ENCODE measurements at regions not wholly inside any gene's neighbourhood (a gene's known extent, or its start where the extent isn't known, plus 50 kb on each side); places are given as distances from the start of the nearest gene placed in this dataset.
"Not testable (repeated sequence)": the region's sequence is repeated elsewhere in the genome, so short reads cannot be mapped to it uniquely, and the experiment has no call there.

- DNase-seq = no peak
- H3K27me3 ChIP-seq = no peaks in the 10 kb centered on the region
- ATAC-seq = no peak
- intact Hi-C loops (cut with DNase I) = no loop called here
- H3K27ac ChIP-seq = no peak overlapping the region
- no peak for TF ChIP-seq POLR2A (IDR thresholded peaks at IDR 0.05)
- TF ChIP-seq CTCF (IDR thresholded peaks at IDR 0.05) = no peak
- WGBS, 4 donors = 91 to 94% (median 93%) methylated on average over 3 of the region's 3 CpGs
- peaks cover 0 to 19% (median 1%) of the 10 kb centered on the region in 12 donors for H3K9me3 ChIP-seq
- H3K4me3 ChIP-seq = no peak overlapping the region
- H3K4me1 ChIP-seq = no peaks in the 10 kb centered on the region
- H3K36me3 ChIP-seq = no peaks in the 10 kb centered on the region
Measured at GRCh38 chr18:40307627-40308026, 1647.4 kb upstream of the PIK3C3 start.

- peaks cover 0 to 6% (median 0%) of the 10 kb centered on the region in 12 donors for H3K9me3 ChIP-seq
- H3K27me3 ChIP-seq = no peaks in the 10 kb centered on the region
- ATAC-seq (no peak), DNase-seq (no peak)
- no peaks in the 10 kb centered on the region for H3K36me3 ChIP-seq
- no peaks in the 10 kb centered on the region for H3K4me1 ChIP-seq
- 67 to 89% (median 68%) methylated on average over 1 of the region's 1 CpG for WGBS, 4 donors
- TF ChIP-seq CTCF (IDR thresholded peaks at IDR 0.05) (no peak), POLR2A (IDR thresholded peaks at IDR 0.05) (no peak)
- intact Hi-C loops (cut with DNase I) = no loop called here
- no peak overlapping the region for H3K27ac ChIP-seq
- H3K4me3 ChIP-seq = no peak overlapping the region
Measured at GRCh38 chr18:40296717-40297413, 1658.2 kb upstream of the PIK3C3 start.

- TF ChIP-seq POLR2A (IDR thresholded peaks at IDR 0.05) (no peak), CTCF (IDR thresholded peaks at IDR 0.05) (peak in 5 of 12 donors; percentile 33 to 41 (median 34))
- 21 to 40% (median 32%) methylated on average over 3 of the region's 3 CpGs for WGBS, 4 donors
- Histone ChIP-seq H3K4me1 (no peaks in the 10 kb centered on the region), H3K4me3 (no peak overlapping the region), H3K36me3 (no peaks in the 10 kb centered on the region), H3K27me3 (no peaks in the 10 kb centered on the region), H3K9me3 (no peaks in the 10 kb centered on the region), H3K27ac (no peak overlapping the region)
- intact Hi-C loops (cut with DNase I) = no loop called here
- no peak for ATAC-seq
- DNase-seq = no peak
Measured at GRCh38 chr18:40292985-40293710, 1661.9 kb upstream of the PIK3C3 start.

GRCh38 chr18:40283560-40283959, 1671.5 kb upstream of the PIK3C3 start:
- no peaks in the 10 kb centered on the region for H3K36me3 ChIP-seq
- peaks cover 0 to 11% (median 0%) of the 10 kb centered on the region in 12 donors for H3K9me3 ChIP-seq
- WGBS, 4 donors = 94 to 98% (median 97%) methylated on average over 2 of the region's 2 CpGs
- DNase-seq (no peak), ATAC-seq (no peak)
- no peak overlapping the region for H3K27ac ChIP-seq
- H3K4me1 ChIP-seq = no peaks in the 10 kb centered on the region
- intact Hi-C loops (cut with DNase I) = no loop called here
- H3K27me3 ChIP-seq = no peaks in the 10 kb centered on the region
- TF ChIP-seq POLR2A (IDR thresholded peaks at IDR 0.05) (no peak), CTCF (IDR thresholded peaks at IDR 0.05) (no peak)
- no peak overlapping the region for H3K4me3 ChIP-seq

- DNase-seq; H3K4me3 ChIP-seq; intact Hi-C loops (cut with DNase I); H3K27ac ChIP-seq; H3K4me1 ChIP-seq; H3K36me3 ChIP-seq; ATAC-seq; H3K27me3 ChIP-seq: not testable (repeated sequence)
- peaks cover 0 to 11% (median 0%) of the 10 kb centered on the region in 12 donors for H3K9me3 ChIP-seq
- 91 to 94% (median 94%) methylated on average over 17 of the region's 17 CpGs for WGBS, 4 donors
Measured at GRCh38 chr18:40281356-40281755, 1673.7 kb upstream of the PIK3C3 start.
